Suprapubic skin (tissue), 4 donors: ENCODE measurements at regions not wholly inside any gene's neighbourhood (a gene's known extent, or its start where the extent isn't known, plus 50 kb on each side); places are given as distances from the start of the nearest gene placed in this dataset.

Source experiments
- DNase-seq, 2 donors: peaks; one replicate each; pipeline ENCODE4 v3.0.0-alpha.2; 2019; ENCODE audit warnings: low spot score in 2 of 2
- H3K27ac ChIP-seq: fragments of 200-600 bp; sonication (generic); one replicate; pipeline ENCODE4 v1.5.1; 2019
- H3K27me3 ChIP-seq: fragments of 200-600 bp; sonication (generic); one replicate; pipeline ENCODE4 v1.5.1; 2019
- H3K36me3 ChIP-seq: fragments of 200-600 bp; sonication (generic); one replicate; pipeline ENCODE4 v1.5.1; 2019
- H3K4me1 ChIP-seq: fragments of 200-600 bp; sonication (generic); one replicate; pipeline ENCODE4 v1.5.1; 2019
- H3K4me3 ChIP-seq: fragments of 200-600 bp; sonication (generic); one replicate; pipeline ENCODE4 v1.5.1; 2019; ENCODE audit warnings: mild to moderate bottlenecking
- H3K9me3 ChIP-seq: fragments of 200-600 bp; sonication (generic); one replicate; pipeline ENCODE4 v1.5.1; 2019
- EP300 ChIP-seq: sonication (generic); formaldehyde crosslinking; IDR thresholded peaks from one replicate; pipeline ENCODE4 v1.6.1; 2017; ENCODE audit warnings: antibody characterized with exemption
- POLR2A ChIP-seq, 2 donors: fragments of 450-650 bp; IDR thresholded peaks; one replicate each; pipeline ENCODE4 v1.6.1; 2017; ENCODE audit warnings: antibody characterized with exemption in 2 of 2, mild to moderate bottlenecking in 2 of 2, moderate library complexity in 2 of 2
- POLR2AphosphoS5 ChIP-seq, 3 donors: sonication (generic); formaldehyde crosslinking; IDR thresholded peaks; one replicate each; pipeline ENCODE4 v1.6.1; 2017; ENCODE audit warnings: antibody characterized with exemption in 3 of 3
- WGBS: methylation state at CpG from one replicate; pipeline ENCODE4 v1.1.5; 2018; 5-methylcytosine and 5-hydroxymethylcytosine counted together
- TF ChIP-seq, protein P1 (sequence below), 2 donors: fragments of 200-600 bp in 1 of 2; fragments of 450-650 bp in 1 of 2; sonication (generic) in 1 of 2; IDR thresholded peaks; one replicate each; pipeline ENCODE4 v1.5.1; 2016 to 2019; ENCODE audit warnings: antibody characterized with exemption in 2 of 2, mild to moderate bottlenecking in 1 of 2, moderate library complexity in 1 of 2

DNA sequence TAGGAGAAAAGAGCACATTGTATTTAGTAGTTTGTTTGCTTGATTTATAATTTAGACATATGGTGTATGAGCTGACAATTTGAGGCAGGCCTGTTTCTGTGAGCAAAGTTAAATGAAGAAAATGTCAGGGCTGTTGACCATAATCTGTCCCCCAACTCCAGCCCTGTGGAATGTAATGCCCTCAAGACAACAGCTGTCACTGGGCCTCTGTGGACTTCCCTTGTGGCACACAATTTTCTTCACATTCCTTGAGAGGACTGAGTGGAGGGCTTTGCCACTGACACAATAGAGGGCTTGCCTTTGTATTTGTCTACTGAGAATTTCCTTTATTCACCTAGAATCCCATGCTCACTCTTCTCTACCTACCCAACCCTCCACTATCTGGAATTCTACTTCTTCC lies 141.2 kb upstream of the CD180 start:
- no peak for TF ChIP-seq EP300
- TF ChIP-seq, protein P1, sequence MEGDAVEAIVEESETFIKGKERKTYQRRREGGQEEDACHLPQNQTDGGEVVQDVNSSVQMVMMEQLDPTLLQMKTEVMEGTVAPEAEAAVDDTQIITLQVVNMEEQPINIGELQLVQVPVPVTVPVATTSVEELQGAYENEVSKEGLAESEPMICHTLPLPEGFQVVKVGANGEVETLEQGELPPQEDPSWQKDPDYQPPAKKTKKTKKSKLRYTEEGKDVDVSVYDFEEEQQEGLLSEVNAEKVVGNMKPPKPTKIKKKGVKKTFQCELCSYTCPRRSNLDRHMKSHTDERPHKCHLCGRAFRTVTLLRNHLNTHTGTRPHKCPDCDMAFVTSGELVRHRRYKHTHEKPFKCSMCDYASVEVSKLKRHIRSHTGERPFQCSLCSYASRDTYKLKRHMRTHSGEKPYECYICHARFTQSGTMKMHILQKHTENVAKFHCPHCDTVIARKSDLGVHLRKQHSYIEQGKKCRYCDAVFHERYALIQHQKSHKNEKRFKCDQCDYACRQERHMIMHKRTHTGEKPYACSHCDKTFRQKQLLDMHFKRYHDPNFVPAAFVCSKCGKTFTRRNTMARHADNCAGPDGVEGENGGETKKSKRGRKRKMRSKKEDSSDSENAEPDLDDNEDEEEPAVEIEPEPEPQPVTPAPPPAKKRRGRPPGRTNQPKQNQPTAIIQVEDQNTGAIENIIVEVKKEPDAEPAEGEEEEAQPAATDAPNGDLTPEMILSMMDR (IDR thresholded peaks at IDR 0.05), result no peak
- no peak for TF ChIP-seq POLR2AphosphoS5 (IDR thresholded peaks at IDR 0.05)
- TF ChIP-seq POLR2A (IDR thresholded peaks at IDR 0.05), result no peak
- no peaks in the 10 kb centered on the region for H3K9me3 ChIP-seq
- no peak for DNase-seq
- no peaks in the 10 kb centered on the region for H3K36me3 ChIP-seq
- H3K4me3 ChIP-seq, result no peak overlapping the region
- H3K27me3 ChIP-seq, result no peaks in the 10 kb centered on the region
- H3K4me1 ChIP-seq, result no peaks in the 10 kb centered on the region
- no peak overlapping the region for H3K27ac ChIP-seq

- H3K4me3 ChIP-seq, result no peak overlapping the region
- H3K36me3 ChIP-seq, result no peaks in the 10 kb centered on the region
- no peaks in the 10 kb centered on the region for H3K27me3 ChIP-seq
- DNase-seq, result no peak
- H3K27ac ChIP-seq, result no peak overlapping the region
- 59% methylated on average over 5 of the region's 5 CpGs for WGBS
- H3K4me1 ChIP-seq, result no peaks in the 10 kb centered on the region
- no peak for TF ChIP-seq POLR2AphosphoS5 (IDR thresholded peaks at IDR 0.05)
- TF ChIP-seq EP300, result no peak
- TF ChIP-seq POLR2A (IDR thresholded peaks at IDR 0.05), result no peak
- TF ChIP-seq, protein P1 (IDR thresholded peaks at IDR 0.05), result no peak
- peaks cover 2% of the 10 kb centered on the region for H3K9me3 ChIP-seq
Measured at GRCh38 chr5:67335426-67335825, 138.8 kb upstream of the CD180 start.

- Histone ChIP-seq H3K4me1 (no peaks in the 10 kb centered on the region), H3K27me3 (no peaks in the 10 kb centered on the region), H3K4me3 (no peak overlapping the region), H3K27ac (no peak overlapping the region), H3K36me3 (no peaks in the 10 kb centered on the region), H3K9me3 (peaks cover 2% of the 10 kb centered on the region)
- DNase-seq, result no peak
- TF ChIP-seq, protein P1 (IDR thresholded peaks at IDR 0.05), result no peak
- TF ChIP-seq POLR2A (IDR thresholded peaks at IDR 0.05) (no peak), EP300 (no peak), POLR2AphosphoS5 (IDR thresholded peaks at IDR 0.05) (no peak)
- WGBS, result 72% methylated on average over 1 of the region's 1 CpG
Measured at GRCh38 chr5:67334373-67334772, 137.8 kb upstream of the CD180 start.

- Histone ChIP-seq H3K4me1 (no peaks in the 10 kb centered on the region), H3K4me3 (no peak overlapping the region), H3K27me3 (no peaks in the 10 kb centered on the region), H3K36me3 (no peaks in the 10 kb centered on the region), H3K27ac (no peak overlapping the region), H3K9me3 (peaks cover 2% of the 10 kb centered on the region)
- WGBS, result 91% methylated on average over 2 of the region's 2 CpGs
- DNase-seq, result no peak
- TF ChIP-seq, protein P1 (IDR thresholded peaks at IDR 0.05), result no peak
- TF ChIP-seq POLR2A (IDR thresholded peaks at IDR 0.05), result no peak
- TF ChIP-seq EP300, result no peak
- TF ChIP-seq POLR2AphosphoS5 (IDR thresholded peaks at IDR 0.05), result no peak
Measured at GRCh38 chr5:67333171-67333570, 136.6 kb upstream of the CD180 start.

DNA sequence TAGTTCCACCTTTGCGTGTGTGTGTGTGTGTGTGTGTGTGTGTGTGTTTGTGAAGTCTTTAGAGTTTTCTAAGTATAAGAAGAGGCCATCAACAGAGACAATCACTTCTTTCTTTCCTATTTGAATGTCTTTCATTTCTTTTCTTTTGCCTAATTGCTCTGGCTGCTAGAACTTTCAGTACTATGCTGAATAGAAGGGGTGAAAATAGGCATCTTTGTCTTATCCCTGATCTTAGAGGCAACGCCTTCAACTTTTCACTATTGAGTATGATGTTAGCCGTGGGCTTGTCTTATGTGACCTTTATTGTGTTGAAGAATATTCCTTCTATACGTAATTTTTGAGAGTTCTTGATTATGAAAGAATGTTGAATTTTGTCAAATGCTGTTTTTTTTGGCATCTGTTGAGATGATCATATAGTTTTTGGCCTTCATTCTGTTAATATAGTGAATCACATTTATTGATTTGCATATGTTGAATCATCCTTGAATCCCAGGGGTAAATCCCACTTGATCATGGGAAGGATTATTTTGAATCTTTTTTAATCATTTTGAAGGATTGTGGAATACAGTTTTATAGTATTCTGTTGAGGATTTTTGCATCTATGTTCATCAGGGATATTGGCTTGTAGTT lies 134.8 kb upstream of the CD180 start:
- TF ChIP-seq, protein P1 (IDR thresholded peaks at IDR 0.05), result no peak
- TF ChIP-seq POLR2AphosphoS5 (IDR thresholded peaks at IDR 0.05), result no peak
- Histone ChIP-seq H3K9me3 (peaks cover 2% of the 10 kb centered on the region), H3K27me3 (no peaks in the 10 kb centered on the region), H3K4me1 (no peaks in the 10 kb centered on the region), H3K27ac (no peak overlapping the region), H3K4me3 (no peak overlapping the region), H3K36me3 (no peaks in the 10 kb centered on the region)
- DNase-seq, result no peak
- 85% methylated on average over 4 of the region's 4 CpGs for WGBS
